LHCN-M2 (cell line): ENCODE measurements at regions not wholly inside any gene's neighbourhood (a gene's known extent, or its start where the extent isn't known, plus 50 kb on each side); places are given as distances from the start of the nearest gene placed in this dataset.

Experiments
- DNase-seq: peaks from one replicate; pipeline ENCODE4 v3.0.0-alpha.2; 2012; ENCODE audit warnings: low read depth

DNA sequence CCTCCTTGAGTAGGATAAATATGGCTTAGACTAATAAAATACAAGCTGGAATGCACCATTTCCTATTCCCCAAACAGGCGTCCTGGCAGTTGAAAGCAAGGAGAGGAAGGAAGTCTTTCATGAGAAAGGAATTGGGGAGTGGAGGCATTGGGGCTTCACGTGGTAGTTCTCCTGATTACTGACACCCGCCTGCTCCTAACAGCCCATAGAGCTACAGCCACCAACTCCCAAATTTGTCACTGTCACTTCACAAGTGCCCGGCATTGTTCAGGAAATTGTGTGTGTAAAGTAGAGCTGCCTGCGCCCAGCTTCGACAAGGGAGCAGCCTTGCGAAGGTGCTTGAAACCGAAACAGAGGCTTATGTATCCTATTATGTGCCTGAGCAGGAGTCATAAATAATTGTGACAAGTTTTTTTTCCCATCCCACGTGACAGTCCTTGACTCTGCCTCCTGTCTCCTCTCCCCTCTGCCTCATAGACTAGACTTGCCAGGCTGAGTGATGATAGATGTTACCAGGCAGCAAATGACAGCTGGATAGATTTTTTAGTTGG, 301.7 kb upstream of the ZFP64 start:
- peak; percentile 89 for DNase-seq

DNA sequence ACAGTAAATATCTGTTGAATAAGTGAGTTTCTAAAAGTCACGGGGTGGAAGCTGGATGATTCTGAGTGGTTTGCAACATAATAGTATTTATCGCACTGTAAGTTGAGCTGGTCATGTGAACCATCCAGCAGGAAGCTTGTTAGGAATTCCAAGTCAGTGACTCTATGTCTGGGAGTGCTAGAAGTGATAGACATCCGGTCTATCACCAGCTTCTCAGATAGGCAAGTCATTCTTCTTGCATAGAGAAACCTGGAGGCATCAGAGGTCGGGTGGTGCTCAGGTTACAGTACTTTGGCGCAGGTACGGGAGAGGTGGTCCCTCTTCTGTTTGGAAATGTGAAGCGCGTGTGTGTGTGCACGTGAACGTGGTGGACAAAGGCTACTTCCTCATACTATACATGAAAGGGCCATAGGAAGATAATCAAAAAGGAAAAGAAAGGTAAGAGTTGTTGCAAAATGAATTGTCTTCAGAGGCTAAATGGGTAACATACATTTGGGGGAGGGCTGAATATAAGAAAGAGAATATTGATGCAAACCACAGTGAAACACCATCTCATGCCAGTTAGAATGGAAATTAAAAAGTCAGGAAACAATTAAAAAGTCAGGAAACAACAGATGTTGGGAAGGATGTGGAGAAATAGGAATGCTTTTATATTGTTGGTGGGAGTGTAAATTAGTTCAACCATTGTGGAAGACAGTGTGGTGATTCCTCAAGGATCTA, 299.3 kb upstream of the ZFP64 start:
- peak; percentile 90 for DNase-seq

DNA sequence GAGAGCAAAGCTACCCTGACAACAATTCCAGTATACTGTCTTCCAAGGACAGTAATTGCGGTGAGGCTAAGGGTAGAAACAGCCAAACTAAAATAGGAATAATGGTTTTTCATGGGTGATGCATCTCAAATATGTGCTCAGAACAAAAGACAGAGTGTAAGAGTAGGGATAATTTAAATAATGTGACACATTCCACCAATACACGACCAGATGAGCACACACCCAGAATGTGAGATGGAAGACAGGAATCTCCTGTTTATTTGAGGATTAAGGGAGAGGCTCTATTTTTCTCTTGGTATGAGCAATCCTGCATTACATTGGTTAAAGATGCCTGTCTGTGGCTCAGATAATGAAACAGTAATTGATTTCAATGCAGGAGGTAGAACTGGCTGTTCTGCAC, 292.9 kb upstream of the ZFP64 start:
- DNase-seq: peak; percentile 88

DNA sequence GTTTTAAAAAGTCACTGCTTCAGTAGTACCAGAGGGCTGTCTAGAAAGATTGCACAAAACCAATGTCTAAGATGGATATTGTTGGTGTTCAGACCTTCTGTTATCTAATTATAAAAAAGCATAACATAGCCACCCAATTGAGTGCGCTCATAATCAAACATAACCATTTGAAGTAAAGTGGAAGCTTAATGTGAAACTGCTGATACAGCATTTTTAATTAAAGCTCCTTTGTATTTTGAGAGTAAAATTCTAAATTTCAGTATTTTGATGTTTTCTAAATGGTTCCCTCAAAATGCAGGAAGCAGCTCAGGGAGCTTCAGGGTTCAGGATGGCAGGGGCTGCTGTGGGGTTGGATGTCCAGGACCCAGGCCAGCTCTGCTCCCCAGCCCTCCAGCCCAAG, 291.8 kb upstream of the ZFP64 start:
- no peak for DNase-seq

DNA sequence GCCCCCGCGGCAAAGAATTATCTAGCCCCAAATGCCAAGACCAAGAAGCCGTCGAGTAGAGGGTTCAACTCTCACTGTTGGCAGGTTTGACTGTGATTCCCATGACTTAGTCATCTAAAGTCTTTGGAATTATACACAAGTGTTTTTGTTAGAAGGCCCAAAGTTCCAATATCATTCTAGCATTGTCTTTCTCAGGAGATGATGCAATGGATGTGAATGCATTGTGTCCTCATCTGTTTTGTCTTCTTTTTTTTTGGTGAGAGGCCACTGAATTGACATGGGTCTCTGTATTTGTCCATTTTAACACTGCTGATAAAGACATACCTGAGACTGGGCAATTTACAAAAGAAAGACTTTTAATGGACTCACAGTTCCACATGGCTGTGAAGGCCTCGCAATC, 290.5 kb upstream of the ZFP64 start:
- no peak for DNase-seq

DNA sequence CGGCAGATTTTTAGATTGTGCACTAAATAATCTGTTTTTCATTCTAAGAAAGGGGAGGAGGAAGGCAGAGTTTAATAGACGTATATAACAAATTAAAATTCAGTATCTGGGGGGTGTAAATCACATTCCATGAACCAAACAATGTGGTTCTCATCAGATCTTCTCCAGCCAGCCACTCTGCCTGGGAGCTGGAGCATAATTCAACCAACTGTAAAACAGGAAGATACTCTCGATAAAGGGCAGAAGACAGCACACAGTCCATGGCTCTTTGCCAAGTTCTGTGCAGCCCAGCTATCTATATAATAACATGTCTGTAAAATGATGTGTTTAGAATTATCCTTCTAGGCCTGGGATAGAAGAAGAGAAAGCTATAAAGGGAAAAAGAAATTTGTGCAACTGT, 289.9 kb upstream of the ZFP64 start:
- DNase-seq: no peak

DNA sequence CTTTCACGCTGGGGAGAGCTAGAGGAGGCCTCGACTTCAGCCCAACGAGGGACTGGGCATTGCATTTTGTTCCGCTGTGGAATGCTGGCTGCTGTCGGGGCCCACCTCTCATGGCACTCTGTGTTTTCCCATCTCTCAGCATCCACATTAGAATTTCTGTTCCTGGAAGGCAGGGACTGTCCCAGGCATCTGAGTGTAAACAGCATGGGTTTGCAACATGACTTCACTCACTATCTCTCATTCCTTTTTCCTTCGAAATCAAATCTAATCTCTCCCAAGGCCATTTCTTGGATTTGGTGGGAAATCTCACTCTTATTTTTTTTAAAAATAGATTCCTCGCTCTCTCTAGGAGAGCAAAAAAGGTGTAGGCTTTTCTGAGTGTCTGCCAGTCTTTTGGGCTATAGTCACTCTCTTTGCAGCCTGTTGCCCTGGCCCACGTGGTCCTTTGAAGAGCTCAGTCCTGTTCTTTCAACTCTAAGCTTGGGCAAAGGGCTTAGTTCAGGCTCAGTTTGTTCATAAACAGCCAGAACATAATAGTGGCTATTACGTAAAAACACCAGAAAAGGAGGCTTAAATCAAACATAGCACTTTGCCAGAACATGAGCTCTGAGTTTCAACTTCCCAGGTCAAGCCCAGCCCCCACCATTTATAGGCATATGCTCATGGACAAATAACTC, 284.6 kb upstream of the ZFP64 start:
- no peak for DNase-seq

DNA sequence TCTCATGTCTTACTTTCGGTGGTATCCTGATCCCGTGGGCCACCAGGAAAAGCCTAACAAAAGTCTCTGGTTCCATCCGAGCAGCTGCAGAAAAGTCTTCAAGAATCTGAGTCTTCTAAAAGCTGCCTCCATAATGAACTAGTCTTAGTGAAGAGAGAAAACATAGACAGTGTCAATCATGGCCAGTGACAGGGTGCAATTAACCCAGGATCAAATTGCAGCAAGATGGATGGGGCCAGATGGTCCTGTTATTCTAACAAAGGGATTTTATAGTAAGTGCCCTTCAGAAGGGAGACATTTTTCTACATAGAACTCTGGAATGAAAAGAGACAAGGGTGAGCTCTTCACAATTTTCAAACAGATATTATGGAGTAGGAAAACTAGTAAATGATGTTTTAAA, 281.6 kb upstream of the ZFP64 start:
- no peak for DNase-seq

DNA sequence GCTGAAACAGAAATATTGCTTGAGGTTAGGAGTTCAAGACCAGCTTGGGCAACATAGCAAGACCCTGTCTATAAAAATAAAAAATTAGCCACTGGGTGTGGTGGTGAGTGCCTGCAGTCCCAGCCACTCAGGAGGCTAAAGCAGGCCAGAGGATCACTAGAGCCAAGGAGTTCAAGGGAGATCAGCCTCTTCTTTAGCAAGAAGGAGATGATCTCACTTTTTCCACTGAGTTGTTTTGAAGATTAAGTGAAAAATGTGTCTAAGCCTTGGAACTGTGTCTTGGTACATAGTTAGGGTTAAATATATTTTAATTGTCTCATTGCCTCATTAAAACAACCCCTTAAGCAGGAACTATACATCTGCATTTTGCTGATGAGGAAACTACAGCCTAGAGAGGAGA, 279.0 kb upstream of the ZFP64 start:
- no peak for DNase-seq

DNA sequence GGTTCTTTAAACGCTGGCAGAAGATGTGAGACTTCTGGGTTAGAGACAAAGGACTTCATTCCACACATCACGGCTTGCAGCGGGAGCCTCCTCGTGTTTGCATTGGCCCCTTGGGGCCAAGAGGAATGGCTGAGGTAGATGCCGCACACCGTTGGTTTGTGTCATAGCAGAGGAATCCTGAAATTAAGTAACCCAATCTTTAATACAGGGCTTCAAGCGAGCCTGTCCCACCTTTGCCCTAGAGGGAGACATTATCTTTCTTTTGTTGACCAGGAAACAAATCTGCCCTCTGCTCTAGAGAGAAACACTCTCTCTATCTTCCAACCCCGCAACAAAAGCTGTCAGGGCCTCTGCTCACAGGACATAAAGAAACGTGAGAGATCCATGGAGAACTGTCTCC, 277.5 kb upstream of the ZFP64 start:
- DNase-seq: no peak

DNA sequence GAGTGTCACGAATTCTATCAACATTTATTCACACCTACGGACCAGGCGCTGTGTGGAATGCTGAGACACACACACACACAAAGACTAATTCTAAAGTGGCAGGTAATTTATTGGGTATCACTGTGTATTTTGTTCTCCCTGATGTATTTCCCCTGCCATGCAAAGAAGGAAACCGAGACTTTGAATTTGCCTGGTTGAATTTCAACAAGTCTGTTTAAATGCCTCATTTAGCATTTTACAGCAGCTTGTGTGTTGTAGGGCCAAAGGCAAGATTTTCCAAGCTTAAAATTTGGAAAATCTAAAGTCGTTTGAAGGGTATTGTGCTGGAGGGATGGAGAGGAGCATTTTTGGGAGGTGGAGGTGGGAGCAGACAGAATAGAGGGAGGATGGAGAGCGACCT, 274.4 kb upstream of the ZFP64 start:
- no peak for DNase-seq

DNA sequence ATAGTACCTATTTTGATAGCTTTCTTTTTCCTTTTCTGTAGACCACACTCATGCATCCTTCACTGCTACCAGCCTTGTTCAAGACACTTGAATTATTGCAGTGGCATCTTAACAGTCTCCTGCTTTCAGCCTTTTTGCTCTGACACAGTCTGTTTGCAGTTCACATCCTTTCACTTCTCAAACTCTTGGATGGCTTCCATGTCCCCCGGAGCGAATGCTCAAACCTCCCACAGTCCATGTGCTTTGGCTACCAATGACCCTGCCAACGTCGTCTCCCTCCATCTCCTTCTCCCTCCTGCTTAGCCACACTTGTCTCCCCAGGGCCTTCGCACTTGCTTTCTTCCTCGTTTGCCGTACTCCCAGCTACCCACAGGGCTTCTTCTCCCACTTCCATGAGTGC, 270.0 kb upstream of the ZFP64 start:
- DNase-seq: no peak

DNA sequence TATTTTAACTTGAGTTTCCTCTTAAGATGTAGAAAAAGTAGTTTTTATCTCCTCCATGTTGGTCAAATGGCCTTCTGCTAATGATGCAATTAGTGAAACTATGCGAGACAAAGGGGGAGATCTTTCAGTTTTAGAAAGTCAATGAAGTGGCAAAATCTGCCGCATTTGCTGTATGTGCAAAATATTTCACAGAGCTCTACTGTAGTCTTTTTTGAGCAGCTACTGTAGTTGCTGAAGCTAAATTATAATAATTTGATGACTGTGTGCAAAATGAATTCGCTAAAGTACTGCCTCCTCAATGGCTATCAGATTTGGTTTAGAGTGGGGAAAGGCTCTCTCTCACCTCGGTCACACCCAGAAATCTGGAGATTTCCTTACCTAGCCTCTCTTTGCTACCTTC, 267.6 kb upstream of the ZFP64 start:
- no peak for DNase-seq

DNA sequence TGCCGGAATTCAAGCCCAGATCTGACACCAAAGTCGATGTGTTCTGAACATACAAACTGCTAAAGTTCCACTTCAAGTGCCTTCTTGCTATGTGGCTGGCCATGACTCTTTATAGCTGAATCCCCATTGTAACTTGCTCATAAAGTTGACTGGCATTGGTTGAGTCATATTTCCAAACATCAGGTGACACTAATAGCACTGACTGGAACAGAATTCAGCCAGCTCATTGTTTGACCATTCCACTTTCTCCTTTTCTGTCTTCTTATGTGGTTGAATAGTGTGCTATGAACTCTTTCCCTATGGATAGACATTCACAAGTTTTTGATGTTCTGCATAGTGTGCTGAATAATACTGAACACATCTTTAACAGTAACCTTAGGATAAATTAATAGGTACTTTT, 266.2 kb upstream of the ZFP64 start:
- peak; percentile 48 for DNase-seq

DNA sequence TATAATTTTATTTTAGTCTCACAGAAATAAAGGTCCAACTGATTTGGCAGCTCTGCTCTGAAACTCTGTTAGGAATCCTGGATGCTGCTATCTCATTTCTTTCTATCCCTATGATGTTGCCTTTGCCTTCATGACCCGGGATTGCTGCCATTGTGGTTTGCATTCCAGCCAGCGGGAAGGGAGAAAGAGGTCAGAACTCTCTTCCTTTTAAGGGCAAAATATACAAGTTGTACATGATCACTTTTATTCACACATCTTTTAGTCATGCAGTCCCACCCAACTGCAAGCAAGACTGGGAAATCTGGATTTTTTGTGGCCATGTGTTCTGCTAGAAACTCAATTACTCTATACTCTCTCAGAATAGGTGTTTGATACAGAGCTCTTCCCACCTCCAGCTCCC, 263.1 kb upstream of the ZFP64 start:
- peak; percentile 73 for DNase-seq

DNA sequence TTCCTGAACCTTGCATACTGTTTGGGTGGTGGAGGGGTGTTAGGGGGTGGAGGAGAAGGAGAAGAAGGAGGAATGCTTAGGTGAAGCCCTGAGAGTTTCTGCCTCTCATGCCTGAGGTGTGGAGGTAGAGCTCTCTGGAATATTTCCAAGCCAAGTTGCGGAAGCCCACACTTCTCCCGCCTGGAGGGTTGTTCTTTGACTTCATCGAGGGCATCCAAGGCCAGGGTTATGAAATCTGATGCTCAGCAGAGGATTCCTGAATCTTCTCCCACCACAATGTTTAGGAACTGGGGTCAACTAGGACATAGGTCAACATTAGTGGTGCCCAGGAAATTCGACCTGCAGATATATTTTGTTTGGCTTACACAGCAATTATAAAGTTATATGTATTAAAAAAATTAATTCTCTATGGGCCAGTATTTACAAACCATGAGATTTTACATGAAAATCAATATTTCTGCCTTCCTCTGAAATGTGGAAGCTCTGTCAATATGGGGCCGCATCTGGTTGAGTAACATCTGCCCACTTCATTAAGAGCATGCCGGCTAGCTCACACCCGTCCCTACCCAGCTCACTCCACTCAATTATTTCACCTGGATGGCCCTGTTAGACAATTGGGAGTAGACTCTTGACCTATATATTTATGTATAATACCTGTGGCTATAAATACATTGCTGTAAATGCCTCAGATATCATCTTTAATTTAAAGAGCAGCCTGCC, 257.1 kb upstream of the ZFP64 start:
- no peak for DNase-seq

DNA sequence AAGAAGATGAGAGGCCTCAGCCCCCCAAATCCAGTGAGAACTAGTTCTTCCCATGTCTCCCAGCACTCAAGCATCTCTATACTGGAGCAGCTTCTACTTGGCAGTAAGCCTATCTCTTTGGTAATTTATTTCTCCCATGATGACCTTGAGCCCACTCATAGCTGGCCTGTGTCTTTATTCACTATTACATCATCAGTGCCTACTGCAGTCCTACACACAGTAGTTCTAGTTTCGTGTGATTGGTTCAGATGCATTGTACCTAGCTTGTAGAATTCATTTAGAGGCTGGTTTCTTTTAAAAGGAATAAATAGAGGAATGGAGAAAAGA, 255.6 kb upstream of the ZFP64 start:
- no peak for DNase-seq

DNA sequence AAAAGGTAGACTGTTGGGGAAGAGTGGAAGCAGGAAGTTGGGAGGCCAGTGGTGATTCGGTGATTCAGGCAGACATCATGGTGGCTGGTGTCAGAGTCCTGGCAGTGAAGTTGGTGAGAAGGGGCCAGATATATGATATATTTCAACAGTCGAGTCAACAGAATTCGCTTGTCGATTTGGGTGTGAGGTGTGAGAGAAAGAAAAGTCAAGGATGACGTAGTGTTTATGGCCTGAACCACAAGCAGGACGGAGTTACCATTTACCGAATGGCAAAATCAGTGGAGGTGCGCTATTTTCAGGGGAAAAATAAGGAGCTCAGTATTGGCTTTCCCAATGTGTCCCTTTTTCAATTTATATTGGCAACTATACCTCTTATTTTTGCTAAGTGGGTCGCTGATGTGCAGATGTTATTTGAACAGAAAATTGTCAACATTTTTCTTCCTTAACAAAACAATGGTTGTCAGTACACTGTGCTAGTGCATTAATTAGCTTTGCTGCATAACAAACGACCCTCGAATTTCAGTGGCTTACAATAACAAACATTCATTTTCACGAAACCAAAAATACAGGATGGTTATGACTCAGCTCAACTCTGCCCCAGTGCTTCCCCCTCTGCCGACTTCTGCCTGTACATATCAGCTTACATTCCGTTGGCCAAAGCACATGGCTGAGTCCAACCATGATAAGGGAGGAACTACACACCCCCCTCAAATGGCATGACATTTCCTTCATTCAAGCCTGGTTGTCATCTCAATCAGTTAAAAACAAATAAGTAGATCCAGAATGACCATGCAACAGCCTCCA, 255.0 kb upstream of the ZFP64 start:
- DNase-seq: peak; percentile 28

DNA sequence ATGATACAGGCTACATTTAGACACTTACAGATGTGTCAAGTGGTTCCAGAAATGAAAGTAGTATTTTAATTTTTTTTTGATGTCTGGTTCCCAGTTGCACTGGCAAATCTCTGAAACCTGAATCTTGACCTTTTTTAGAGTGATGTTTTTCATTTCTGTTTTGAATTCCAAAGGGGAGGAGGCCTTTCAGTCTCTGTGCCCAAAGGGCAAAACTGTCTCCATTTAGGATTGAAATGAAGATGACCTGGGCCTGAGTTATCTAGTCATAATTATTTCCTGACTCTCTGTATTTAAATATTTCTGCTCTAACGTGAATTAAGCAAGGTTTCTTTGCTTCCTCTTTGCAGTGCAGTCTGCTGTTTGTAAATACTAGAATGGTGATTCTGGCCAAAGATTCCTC, 252.9 kb upstream of the ZFP64 start:
- no peak for DNase-seq

DNA sequence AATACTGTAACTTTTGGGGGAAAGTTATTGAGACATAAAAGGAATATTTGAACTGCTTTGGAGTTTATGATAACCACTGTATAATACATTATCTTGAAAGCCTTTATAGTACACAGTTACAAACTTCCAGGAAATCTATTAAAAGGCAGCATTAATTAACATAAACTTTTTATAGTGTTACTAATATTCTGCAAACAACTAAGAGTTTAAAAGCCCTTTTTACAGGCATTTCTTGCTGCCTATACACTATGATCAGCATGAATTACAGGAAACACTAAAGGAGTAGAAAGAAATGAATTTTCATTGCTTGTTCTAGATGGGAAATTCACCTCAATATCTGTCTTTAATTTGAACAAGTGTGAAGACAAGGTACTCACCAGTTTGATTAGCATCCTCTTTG, 252.3 kb upstream of the ZFP64 start:
- DNase-seq: no peak

DNA sequence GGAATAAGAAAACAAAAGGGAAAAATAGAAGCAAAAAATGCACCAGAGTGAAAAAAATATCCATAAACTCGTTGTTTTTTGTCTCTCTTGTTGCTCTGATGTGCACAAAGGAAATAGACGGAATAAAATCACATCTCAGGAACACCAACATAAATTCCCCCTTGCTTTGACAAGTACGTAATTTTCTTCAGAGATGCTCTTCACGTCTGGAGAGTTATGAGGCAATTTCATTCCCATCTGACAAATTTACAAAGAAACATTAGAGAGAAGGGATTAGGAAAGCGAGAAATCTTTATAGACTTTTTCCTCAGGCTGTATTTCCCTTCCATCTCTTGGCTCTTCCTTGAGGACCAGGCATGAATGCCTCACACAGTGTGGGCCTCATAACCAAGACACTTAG, 250.1 kb upstream of the ZFP64 start:
- no peak for DNase-seq

DNA sequence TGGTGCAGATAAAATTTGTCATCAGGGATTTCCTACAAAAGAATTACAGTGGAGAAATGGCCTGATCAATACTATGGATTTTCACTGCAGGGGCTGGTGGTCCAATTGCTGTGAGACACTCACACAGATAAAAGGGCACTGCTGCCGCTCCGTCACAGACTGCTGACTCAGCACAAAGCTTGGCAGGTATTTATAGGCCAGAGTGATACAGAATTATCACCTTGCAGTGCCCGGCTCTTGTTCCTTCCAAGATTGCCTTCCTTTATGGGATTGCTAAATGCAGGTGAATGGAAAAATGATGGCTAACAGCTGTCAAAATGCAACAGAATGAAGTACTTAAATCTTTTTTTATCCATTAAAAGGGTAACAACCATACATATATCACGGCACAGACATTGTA, 247.8 kb upstream of the ZFP64 start:
- no peak for DNase-seq
